ENCODE measurements at regions not wholly inside any gene's neighbourhood (a gene's known extent, or its start where the extent isn't known, plus 50 kb on each side); places are given as distances from the start of the nearest gene placed in this dataset.
"Not testable (repeated sequence)": the region's sequence is repeated elsewhere in the genome, so short reads cannot be mapped to it uniquely, and the experiment has no call there.

DNA sequence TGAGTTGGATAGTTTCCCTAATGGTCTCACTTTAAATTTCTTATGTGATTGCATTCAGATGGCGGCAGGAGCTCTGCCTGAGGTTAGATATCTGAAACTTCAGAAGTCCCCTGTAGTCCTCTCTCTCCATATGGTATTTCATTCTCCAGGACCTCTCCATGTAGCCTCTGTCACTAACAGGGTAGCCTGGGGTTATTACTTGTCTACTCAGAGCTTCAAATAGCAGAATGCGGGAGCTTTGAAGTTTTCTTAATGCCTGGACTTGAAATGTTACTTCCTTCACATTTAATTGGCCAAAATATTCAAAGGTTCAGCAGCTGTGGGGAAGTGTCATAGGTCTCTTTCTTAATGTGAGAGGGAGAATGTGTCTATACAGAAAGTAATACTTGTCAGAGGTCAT, 1370.4 kb downstream of the GRIK2 start:
- DNase-seq (ENCODE audit: low read depth in 2 of 2), result no peak

DNA sequence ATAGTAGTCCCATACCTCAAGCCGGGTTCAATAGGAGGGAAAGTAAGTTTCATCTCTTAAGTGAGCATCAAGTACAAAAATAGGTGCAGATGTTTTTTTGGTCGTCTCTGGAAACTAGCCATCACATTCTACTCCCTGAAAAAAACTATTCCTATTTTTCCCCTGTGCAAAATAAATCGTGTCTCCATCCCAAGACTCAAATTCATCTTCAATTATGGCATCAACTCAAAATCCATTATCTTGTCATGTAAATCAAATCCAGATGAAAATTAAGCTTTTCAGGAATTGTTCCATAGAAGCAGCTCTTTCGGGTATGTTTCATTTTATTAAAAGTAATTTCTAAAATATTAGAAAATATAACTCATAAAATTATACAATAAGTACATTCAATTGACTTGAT, 1368.4 kb downstream of the GRIK2 start:
- DNase-seq (ENCODE audit: low read depth in 2 of 2), result no peak

DNA sequence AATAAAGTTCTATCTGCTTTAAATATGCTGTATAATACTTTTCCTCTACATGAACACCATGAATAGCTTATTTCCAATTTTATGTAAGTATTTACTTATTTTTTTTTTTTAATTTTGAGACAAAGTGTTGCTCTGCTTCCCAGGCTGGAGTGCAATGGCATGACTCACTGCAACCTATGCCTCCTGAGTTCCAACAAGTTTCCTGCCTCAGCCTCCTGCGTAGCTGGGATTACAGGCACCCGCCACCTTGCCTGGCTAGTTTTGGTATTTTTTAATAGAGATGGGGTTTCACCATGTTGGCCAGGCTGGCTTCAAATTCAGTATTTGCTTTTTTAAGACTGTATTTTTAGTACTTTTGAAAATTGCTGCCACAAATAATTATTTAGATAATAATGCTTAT, 1365.9 kb downstream of the GRIK2 start:
- DNase-seq (ENCODE audit: low read depth in 2 of 2), result no peak

DNA sequence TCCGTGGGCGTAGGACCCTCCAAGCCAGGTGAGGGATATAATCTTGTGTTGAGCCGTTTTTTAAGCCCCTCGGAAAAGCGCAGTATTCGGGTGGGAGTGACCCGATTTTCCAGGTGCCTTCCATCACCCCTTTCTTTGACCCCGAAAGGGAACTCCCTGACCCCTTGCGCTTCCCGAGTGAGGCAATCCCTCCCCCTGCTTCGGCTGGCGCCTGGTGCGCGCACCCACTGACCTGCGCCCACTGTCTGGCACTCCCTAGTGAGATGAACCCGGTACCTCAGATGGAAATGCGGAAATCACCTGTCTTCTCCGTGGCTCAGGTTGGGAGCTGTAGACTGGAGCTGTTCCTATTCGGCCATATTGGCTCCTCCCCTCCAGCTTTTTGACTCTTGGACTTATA, 1365.0 kb downstream of the GRIK2 start:
- not testable (repeated sequence) for DNase-seq (ENCODE audit: low read depth in 2 of 2)

DNA sequence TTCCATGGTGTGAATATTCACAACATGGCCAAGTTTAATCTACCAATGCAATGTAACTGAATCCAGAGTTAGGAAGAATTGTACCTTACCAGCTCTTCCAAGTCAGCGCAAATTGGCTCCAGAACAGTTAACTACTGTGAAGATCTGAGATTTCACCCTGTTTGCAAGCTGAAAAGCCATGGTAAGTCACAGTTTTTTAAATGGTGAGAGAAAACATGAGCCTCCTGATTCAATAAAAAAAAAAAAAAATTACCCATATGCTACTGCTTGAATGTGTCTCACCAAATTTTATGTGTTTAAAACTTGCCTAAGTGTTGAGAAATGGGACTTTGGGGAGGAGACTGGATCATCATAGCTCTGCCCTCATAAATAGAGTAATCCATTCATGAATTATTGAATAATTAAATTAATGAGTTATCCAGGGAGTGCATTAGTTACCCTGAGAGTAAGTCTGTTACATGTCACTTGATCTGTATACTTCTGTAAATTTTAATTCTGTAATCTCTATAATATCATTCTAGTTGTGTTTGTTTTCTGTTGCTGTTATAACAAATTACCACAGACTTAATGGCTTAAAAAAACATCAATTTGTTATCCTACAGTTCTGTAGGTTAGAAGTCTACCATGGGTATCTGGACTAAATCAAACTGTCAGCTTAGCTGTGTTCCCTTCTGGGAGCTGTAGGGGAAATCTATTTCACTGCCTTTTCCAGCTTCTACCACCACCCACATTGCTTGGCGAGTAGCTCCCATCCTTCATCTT, 1355.9 kb downstream of the GRIK2 start:
- no peak for DNase-seq (ENCODE audit: low read depth in 2 of 2)

DNA sequence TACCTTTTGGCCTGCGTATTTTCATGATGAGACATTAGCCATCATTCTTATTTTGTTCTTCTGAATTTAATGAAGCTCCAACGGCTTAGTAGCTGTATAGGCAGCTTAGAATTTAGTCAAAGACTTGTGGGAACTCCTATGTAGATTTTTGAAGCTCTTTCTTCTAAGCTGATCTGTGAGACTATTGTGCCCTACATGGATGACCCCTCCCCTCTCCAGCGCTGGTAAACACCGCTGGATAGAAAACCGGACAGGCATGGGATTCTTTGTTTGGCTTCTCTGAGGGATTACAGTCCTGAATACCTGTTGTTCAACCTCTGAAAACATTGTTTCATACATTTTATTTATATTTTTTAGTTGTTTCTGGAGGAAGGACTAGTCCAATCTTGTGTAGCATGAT, 1353.4 kb downstream of the GRIK2 start:
- no peak for DNase-seq (ENCODE audit: low read depth in 2 of 2)

DNA sequence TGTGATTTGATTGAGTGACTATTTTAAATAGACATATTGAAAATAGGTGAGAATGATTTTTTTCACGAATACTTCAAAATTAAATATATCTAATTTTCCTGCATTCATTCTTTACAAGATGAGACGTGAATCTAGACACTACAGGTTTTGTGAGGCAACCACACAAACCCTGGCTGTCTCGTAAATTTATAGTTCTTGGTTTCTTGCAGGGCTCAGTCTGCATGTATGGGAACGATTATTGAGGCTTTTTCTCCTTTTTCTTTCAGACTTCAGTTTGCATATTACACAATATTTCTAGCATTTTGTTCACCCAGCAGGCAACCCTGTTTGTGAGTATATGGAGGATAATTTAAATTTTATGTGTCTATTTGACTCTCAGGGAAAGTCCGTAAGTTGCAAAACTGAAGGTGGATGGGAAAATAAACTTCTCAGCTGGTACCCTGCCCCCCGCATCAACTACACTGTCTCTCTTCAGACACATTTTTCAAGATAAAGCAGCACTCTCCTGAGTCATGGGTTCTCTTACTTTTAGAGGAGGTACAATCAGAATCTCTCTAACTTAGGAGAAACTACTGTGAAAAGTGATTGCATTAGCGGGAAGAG, 1349.3 kb downstream of the GRIK2 start:
- DNase-seq (ENCODE audit: low read depth in 2 of 2), result no peak

DNA sequence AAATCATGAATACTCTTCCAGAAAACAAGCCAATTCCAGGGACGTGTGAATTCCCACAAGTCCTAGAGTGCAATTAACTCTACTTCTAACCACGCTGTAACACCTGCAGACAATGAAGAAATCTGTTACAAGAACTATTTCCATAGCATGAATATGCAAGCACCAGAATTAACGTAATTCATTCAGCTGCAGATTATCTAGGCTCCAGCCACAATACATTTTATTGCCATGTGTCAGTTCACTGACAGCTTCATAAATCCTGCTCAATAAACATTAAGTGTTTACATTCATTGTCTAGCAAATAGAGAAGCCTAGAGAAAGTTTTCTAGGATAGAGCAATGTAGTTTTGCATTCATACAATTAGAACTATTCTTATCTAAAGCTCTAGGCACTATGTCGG, 1348.5 kb downstream of the GRIK2 start:
- no peak for DNase-seq (ENCODE audit: low read depth in 2 of 2)

DNA sequence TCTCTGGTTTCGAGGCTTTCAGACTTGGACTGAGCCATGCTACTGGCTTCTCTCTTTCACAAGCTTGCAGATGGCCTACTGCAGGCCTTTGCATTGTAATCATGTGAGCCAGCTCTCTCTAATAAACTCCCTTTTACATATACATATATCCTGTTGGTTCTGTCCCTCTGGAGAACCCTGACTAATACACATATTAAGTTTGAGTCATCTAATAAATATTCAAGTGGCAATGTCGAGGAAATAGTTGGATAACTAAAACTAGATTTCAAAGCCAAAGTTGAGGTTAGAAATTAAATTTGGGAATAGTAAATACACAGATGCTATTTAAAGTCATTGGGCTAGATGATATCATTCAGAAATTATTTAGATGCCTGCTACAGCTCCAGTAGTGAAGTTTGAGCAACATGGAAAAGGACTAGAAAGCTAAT, 1343.4 kb downstream of the GRIK2 start:
- DNase-seq (ENCODE audit: low read depth in 2 of 2), result peak; percentile 87 to 88

DNA sequence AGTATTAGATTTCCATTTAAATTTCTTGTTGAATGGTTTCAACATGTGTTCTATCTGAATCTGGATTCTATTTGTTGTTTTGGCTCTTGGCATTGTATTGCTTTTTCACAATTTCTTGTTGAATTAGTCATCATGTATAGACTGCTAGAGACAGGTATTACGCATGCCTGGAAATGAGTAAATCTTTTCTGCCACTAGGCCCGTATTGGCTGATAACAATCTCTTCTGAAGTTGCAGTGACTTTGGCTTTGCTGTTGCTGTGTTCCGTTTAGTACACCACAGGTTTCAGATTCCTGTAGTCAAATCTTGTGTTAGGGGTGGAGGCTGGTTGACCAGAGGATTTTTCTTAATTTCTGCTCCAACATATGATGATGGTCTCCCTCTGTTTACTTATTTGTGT, 1339.4 kb downstream of the GRIK2 start:
- peak in 1 of 2 experiments; percentile 24 for DNase-seq (ENCODE audit: low read depth in 2 of 2)

DNA sequence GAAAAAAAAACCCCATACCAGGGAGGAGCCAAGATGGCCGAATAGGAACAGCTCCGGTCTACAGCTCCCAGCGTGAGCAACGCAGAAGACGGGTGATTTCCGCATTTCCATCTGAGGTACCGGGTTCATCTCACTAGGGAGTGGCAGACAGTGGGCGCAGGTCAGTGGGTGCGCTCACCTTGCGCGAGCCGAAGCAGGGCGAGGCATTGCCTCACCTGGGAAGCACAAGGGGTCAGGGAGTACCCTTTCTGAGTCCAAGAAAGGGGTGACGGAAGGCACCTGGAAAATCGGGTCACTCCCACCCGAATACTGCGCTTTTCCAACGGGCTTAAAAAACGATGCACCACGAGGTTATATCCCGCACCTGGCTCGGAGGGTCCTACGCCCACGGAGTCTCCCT, 1328.6 kb downstream of the GRIK2 start:
- not testable (repeated sequence) for DNase-seq (ENCODE audit: low read depth in 2 of 2)

DNA sequence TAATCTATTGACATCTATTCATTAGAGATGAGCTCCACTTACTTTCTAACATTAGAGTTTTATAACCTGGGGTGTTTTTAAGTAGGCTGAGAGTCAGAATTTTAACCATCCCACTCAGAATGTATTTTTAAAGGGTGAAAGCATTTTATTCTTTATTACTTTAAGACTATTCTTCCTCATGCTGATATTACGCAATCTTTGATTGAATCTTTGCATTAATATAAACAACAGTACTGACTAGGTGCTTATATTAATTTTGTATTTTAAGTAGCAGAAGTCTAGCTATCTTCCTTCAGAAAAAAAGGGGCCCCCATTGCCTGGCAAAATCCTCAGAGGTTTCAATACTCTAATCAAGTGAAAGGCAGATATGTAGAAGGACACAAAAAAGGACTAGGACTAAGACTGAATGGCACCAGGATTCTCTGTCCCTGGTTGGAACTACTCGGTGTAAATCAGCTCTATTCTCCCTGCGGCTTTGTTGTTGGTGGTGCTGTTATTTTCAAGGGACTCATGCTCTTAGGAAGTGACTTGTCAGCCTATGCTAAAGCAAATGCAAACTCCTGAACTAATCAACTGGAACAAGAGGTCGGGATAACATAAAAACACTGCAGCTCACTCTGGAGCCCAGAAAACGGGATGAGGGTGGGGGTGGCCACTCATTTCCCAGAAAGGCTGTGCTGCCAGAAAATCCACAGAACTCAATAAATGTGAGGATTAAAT, 1324.4 kb downstream of the GRIK2 start:
- DNase-seq (ENCODE audit: low read depth in 2 of 2), result no peak

DNA sequence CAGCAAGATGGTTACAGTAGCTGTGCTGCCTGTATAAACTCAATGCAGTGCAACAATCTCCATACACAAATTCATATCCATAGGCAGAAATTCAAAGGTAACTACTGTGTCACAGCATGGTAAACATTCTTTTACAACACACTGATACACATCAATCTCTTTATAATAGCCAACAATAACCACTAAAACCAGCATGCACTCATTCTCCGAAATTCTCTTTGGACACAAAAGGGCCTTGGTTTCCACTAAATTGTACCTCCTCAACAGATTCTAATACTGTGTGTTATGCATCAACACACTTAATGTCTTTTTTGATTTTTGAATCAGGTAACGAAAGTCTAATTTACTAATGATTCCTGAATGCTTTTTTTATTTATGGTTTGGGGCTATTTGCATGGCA, 1323.7 kb downstream of the GRIK2 start:
- DNase-seq (ENCODE audit: low read depth in 2 of 2), result no peak

DNA sequence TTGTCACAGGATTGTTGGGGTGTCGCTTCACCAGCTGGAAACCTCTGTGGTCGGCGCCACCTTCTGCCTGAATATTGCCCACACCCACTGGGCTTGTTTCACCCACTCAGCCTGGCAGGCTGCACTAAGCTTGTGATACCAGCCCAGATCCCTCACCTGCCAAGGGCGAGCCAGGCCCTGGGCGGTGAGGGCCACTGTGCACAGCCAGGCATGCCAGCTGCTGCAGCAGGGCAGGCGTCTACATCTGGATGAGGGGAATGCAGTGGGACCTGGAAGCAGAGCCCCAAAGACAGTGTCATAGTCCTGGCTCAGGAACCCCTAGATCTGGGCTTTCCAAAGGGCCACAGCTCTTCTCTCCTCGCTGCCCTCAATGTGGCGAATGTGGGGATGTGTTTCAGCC, 1307.5 kb downstream of the GRIK2 start:
- no peak for DNase-seq (ENCODE audit: low read depth in 2 of 2)

DNA sequence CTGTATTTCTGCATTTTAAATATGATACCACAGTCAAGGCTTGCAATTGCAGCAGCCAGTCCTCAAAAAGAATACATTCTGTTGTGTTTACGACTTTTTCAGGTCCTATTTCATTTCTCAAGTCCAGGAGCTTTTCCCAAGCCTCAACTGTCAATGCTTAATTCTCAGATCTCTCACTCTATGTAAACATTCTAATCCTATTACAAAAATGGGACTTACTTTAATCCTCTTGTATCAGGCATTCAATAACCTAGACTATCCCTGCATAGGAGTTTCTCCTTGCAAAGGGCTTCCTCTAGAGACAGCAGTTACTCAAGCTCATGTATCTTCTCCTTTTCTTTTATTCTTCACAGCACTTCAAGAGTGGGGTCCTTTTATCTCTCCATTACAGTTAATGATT, 1293.0 kb downstream of the GRIK2 start:
- no peak for DNase-seq (ENCODE audit: low read depth in 2 of 2)

DNA sequence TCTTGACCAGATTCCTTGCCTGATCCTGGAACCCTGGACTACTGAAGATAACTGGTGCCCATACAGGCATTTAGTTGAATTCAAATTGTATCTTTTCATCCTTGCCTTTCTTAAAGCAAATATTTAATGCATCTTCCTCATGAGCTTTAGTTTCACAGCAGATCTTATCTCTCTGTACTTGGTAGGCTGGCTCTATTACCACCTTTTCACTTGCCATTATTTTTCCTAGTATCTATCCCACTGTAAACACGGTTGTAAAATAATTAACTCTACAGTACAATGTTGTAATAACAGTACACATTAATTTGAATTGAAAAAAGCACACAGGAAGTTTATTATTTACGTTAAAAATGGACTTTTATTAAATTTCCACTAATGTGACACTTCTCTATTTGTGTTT, 1286.9 kb downstream of the GRIK2 start:
- DNase-seq (ENCODE audit: low read depth in 2 of 2), result no peak

DNA sequence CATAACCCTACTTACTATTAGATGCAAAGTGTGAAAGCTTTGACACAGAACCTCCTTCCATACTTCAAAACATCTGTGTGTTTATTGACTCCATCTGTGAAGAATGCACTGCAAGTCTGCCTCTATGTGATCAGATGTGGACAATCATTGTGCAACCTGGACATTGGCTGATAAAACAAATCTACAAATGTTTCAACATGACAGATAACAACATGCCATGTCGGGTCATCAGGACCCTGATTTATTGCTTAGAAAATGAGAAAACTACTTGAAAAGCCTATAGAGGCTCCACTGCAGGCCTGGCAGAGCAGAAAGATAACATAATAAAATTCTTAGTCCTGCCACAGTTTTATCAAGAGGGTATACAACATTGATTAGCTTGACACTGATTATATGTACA, 1286.4 kb downstream of the GRIK2 start:
- DNase-seq (ENCODE audit: low read depth in 2 of 2), result no peak

DNA sequence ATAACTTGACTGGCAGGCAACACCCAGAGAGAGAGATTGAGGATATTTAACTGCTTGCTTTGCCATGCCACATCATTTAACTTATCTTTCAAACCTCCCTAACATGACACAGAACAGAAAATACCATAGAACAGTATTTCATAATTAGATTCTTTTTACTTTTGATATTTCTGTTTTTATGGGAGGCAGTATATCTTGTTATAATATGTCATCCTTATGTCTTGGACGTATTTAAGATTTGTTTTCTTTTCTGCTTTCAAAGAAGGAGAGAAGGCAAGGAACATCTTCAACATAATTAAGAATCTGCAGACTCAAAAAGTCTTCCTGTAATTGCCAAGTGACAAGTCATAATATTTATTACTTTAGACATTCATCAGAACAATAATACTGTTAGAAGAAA, 1283.7 kb downstream of the GRIK2 start:
- DNase-seq (ENCODE audit: low read depth in 2 of 2), result no peak

DNA sequence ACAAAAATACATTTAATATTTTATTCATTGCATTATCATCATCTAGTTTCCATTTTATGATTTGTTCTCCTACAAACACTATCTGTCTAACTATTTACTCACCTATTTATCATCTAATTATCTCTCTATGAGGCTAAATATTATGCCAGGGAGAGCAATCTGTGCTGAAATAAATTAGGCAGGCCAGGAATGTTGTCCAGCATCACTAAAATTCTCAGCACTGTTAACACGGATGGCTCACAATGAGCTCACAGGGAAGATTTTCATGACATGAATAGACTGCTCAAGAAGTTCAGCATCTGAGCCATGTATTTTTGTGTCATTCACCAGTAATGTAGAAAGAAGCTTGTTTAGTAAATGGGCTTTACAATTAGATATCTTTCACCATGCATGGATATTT, 1277.2 kb downstream of the GRIK2 start:
- no peak for DNase-seq (ENCODE audit: low read depth in 2 of 2)

DNA sequence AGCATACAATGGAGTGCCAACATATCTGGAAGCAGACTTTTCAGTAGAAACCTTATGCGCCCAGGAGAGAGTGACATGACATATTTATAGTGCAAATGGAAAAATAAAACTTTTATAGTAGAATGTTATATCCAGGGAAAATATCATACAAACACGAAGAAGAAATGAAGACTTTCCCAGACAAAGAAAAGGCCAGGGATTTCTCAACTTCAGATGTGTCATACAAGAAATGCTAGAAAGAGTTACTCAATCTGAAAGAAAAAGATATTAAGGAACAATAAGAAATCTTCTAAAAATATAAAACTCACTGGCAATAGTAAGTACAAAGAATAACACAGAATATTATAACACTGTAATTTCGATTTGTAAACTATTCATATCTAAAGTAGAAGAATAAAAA, 1269.3 kb downstream of the GRIK2 start:
- no peak for DNase-seq (ENCODE audit: low read depth in 2 of 2)

DNA sequence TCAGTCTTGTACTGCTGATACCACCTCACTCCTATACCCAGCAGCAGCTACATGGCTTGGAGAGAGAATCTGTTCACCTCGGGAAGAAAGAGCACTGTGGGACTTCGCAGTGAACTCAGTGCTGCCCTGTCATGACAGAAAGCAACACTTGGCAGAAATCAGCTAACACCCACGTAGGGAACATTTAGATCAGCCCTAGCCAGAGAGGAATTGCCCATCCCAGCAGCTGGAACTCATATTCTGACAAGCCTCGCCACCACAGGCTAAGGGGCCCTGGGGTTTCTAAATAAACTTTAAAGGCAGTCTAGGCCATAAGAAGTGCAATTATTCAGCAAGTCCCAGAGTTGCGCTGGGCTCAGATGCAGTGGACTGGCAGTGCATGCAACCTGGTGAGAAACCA, 1266.8 kb downstream of the GRIK2 start:
- no peak for DNase-seq (ENCODE audit: low read depth in 2 of 2)

DNA sequence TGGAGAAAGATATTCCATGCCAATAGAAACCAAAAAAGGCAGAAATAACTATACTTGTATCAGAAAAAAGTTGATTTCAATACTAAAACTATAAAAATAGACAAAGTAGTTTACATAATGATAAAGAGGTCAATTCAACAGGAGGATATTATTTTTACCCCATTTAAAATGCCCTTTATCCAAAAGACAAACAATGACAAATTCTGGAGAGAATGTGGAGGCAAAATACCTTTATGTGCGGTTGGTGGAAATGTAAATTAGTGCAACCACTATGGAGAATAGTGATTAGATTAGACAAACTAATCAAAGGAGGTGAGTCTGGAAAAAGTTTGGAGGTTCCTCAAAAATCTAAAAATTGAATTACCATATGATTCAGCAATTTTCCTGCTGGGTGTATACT, 1262.3 kb downstream of the GRIK2 start:
- no peak for DNase-seq (ENCODE audit: low read depth in 2 of 2)

DNA sequence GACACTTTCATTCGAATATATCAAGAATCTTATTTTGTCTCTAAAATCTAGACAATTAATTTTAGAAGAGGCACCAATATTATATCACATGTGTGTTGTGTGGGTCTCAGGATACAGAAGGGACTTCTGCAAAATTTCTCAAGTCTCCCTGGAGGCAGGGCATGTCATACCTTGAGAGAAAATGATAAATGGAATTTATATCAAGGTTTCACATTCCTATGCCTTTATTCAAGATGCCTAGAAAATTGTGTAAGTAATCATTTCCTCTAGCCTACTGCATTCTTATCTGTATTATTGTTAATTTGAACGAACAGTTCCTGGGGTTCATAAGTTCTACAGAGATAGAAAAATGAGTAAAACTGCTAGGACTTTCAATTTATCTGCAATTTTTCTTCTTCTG, 1247.9 kb downstream of the GRIK2 start:
- no peak for DNase-seq (ENCODE audit: low read depth in 2 of 2)
